ENCODE measurements at regions not wholly inside any gene's neighbourhood (a gene's known extent, or its start where the extent isn't known, plus 50 kb on each side); places are given as distances from the start of the nearest gene placed in this dataset.

GRCh38 chr15:25068696-25069095, 113.9 kb downstream of the SNRPN start:
- Histone ChIP-seq H3K4me3 (no peak overlapping the region), H3K27ac (no peak overlapping the region), H3K9me3 (peaks cover 96% of the 10 kb centered on the region), H3K27me3 (no peaks in the 10 kb centered on the region), H3K36me3 (peaks cover 10 to 97% of the 10 kb centered on the region in 2 donors), H3K4me1 (no peaks in the 10 kb centered on the region)
- intact Hi-C loops (cut with DNase I), result no loop called here
- no peak for DNase-seq (ENCODE audit: extremely low spot score in 2 of 2)
- TF ChIP-seq, protein P1, sequence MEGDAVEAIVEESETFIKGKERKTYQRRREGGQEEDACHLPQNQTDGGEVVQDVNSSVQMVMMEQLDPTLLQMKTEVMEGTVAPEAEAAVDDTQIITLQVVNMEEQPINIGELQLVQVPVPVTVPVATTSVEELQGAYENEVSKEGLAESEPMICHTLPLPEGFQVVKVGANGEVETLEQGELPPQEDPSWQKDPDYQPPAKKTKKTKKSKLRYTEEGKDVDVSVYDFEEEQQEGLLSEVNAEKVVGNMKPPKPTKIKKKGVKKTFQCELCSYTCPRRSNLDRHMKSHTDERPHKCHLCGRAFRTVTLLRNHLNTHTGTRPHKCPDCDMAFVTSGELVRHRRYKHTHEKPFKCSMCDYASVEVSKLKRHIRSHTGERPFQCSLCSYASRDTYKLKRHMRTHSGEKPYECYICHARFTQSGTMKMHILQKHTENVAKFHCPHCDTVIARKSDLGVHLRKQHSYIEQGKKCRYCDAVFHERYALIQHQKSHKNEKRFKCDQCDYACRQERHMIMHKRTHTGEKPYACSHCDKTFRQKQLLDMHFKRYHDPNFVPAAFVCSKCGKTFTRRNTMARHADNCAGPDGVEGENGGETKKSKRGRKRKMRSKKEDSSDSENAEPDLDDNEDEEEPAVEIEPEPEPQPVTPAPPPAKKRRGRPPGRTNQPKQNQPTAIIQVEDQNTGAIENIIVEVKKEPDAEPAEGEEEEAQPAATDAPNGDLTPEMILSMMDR (IDR thresholded peaks at IDR 0.05), result no peak
- no peak for TF ChIP-seq POLR2A (IDR thresholded peaks at IDR 0.05)

DNA sequence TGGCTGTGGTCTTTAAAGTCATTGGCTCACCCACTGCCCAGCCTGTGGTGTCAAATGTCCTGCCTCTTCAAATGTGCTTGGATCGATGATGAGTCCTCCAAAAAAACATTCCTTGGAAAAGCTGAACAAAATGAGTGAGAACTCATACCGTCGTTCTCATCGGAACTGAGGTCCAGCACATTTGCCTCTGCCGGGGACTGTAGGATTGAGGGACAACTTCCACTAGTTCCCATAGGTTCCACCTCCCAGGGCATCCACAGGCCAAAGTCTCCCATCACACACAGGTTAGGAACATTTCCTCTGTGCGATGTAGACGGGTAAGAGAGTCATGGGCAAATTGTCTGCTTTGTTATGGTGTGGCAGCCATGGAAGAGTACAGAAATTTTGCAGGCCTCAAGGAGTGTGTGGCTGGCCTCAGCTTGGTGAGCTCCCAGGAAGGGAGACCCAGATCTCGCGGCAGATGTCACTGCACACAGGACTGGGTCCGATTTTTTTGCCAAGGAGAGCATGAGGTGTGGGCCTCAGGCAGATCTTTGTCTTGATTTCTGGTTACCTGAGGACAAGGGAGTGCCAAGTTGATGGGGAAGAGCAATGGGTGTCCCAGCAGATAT, 115.7 kb downstream of the SNRPN start:
- H3K4me1 ChIP-seq, result no peaks in the 10 kb centered on the region
- H3K27me3 ChIP-seq, result no peaks in the 10 kb centered on the region
- TF ChIP-seq, protein P1 (IDR thresholded peaks at IDR 0.05), result no peak
- no peak for TF ChIP-seq POLR2AphosphoS5 (IDR thresholded peaks at IDR 0.05; ENCODE audit: insufficient read depth in 1 of 2, low read depth in 1 of 2)
- TF ChIP-seq POLR2A (IDR thresholded peaks at IDR 0.05), result no peak
- no peak overlapping the region for H3K4me3 ChIP-seq
- intact Hi-C loops (cut with DNase I), result no loop called here
- peaks cover 98% of the 10 kb centered on the region for H3K9me3 ChIP-seq
- H3K27ac ChIP-seq, result no peak overlapping the region
- H3K36me3 ChIP-seq, result peaks cover 11 to 97% of the 10 kb centered on the region in 2 donors
- DNase-seq (ENCODE audit: extremely low spot score in 2 of 2), result no peak

- intact Hi-C loops (cut with DNase I), result no loop called here
- H3K36me3 ChIP-seq, result peaks cover 7 to 100% of the 10 kb centered on the region in 2 donors
- H3K27ac ChIP-seq, result no peak overlapping the region
- no peak for DNase-seq (ENCODE audit: extremely low spot score in 2 of 2)
- TF ChIP-seq POLR2A (IDR thresholded peaks at IDR 0.05) (no peak), POLR2AphosphoS5 (IDR thresholded peaks at IDR 0.05; ENCODE audit: insufficient read depth in 1 of 2, low read depth in 1 of 2) (no peak)
- TF ChIP-seq, protein P1 (IDR thresholded peaks at IDR 0.05), result no peak
- peaks cover 96% of the 10 kb centered on the region for H3K9me3 ChIP-seq
- H3K4me1 ChIP-seq, result no peaks in the 10 kb centered on the region
- no peaks in the 10 kb centered on the region for H3K27me3 ChIP-seq
- H3K4me3 ChIP-seq, result no peak overlapping the region
These were observed 118.2 kb downstream of the SNRPN start for GRCh38 chr15:25072857-25073476.

GRCh38 chr15:25087137-25087536, 132.3 kb downstream of the SNRPN start:
- peaks cover 53% of the 10 kb centered on the region for H3K9me3 ChIP-seq
- H3K4me1 ChIP-seq, result no peaks in the 10 kb centered on the region
- DNase-seq (ENCODE audit: extremely low spot score in 2 of 2), result peak; percentile 65 to 77
- intact Hi-C loops (cut with DNase I), result no loop called here
- no peak overlapping the region for H3K27ac ChIP-seq
- no peaks in the 10 kb centered on the region for H3K27me3 ChIP-seq
- no peak overlapping the region for H3K4me3 ChIP-seq
- peaks cover 0 to 100% of the 10 kb centered on the region in 2 donors for H3K36me3 ChIP-seq
- no peak for TF ChIP-seq POLR2AphosphoS5 (IDR thresholded peaks at IDR 0.05; ENCODE audit: insufficient read depth in 1 of 2, low read depth in 1 of 2)
- TF ChIP-seq, protein P1 (IDR thresholded peaks at IDR 0.05), result no peak
- no peak for TF ChIP-seq POLR2A (IDR thresholded peaks at IDR 0.05)

GRCh38 chr15:25088261-25088790, 133.5 kb downstream of the SNRPN start:
- Histone ChIP-seq H3K4me3 (no peak overlapping the region), H3K36me3 (peaks cover 0 to 99% of the 10 kb centered on the region in 2 donors), H3K9me3 (peaks cover 48% of the 10 kb centered on the region), H3K4me1 (no peaks in the 10 kb centered on the region), H3K27ac (no peak overlapping the region), H3K27me3 (no peaks in the 10 kb centered on the region)
- intact Hi-C loops (cut with DNase I), result no loop called here
- DNase-seq (ENCODE audit: extremely low spot score in 2 of 2), result peak; percentile 43 to 69
- TF ChIP-seq POLR2AphosphoS5 (IDR thresholded peaks at IDR 0.05; ENCODE audit: insufficient read depth in 1 of 2, low read depth in 1 of 2) (no peak), POLR2A (IDR thresholded peaks at IDR 0.05) (no peak)
- TF ChIP-seq, protein P1 (IDR thresholded peaks at IDR 0.05), result no peak

All from vagina (tissue), 2 donors.